H7 (cell line): ENCODE measurements at regions not wholly inside any gene's neighbourhood (a gene's known extent, or its start where the extent isn't known, plus 50 kb on each side); places are given as distances from the start of the nearest gene placed in this dataset.

ENCODE experiments used
- DNase-seq: peaks from one replicate; pipeline ENCODE4 v3.0.0; 2012
- H3K27me3 ChIP-seq: 2 replicates; pipeline ENCODE4 v1.6.0; 2011; ENCODE audit warnings: mild to moderate bottlenecking, low read length; ENCODE audit not compliant: control insufficient read depth, insufficient read depth
- H3K36me3 ChIP-seq: replicated peaks from 2 replicates; pipeline ENCODE4 v1.5.1; 2011; ENCODE audit warnings: low read length; ENCODE audit not compliant: control insufficient read depth, insufficient read depth
- H3K4me3 ChIP-seq: 2 replicates; pipeline ENCODE4 v1.5.1; 2011; ENCODE audit warnings: low read depth, mild to moderate bottlenecking, control low read depth, low read length, moderate library complexity; ENCODE audit not compliant: insufficient read depth

- H3K36me3 ChIP-seq = no peaks in the 10 kb centered on the region
- DNase-seq = no peak
Measured at GRCh38 chr2:12347066-12347493, 369.7 kb upstream of the TRIB2 start.

GRCh38 chr2:12348216-12348615 is 368.5 kb upstream of the TRIB2 start:
- Histone ChIP-seq H3K27me3 (no peaks in the 10 kb centered on the region), H3K4me3 (no peak overlapping the region), H3K36me3 (no peaks in the 10 kb centered on the region)
- no peak for DNase-seq

More at GRCh38 chr2:12347066-12347493, 369.7 kb upstream of the TRIB2 start:
- Histone ChIP-seq H3K27me3 (no peaks in the 10 kb centered on the region), H3K4me3 (no peak overlapping the region)

GRCh38 chr2:12350821-12351220 is 365.9 kb upstream of the TRIB2 start:
- Histone ChIP-seq H3K27me3 (no peaks in the 10 kb centered on the region), H3K4me3 (no peak overlapping the region), H3K36me3 (no peaks in the 10 kb centered on the region)
- DNase-seq = no peak

- Histone ChIP-seq H3K27me3 (no peaks in the 10 kb centered on the region), H3K4me3 (no peak overlapping the region), H3K36me3 (no peaks in the 10 kb centered on the region)
- DNase-seq = no peak
Measured at GRCh38 chr2:12352889-12353288, 363.8 kb upstream of the TRIB2 start.

DNA sequence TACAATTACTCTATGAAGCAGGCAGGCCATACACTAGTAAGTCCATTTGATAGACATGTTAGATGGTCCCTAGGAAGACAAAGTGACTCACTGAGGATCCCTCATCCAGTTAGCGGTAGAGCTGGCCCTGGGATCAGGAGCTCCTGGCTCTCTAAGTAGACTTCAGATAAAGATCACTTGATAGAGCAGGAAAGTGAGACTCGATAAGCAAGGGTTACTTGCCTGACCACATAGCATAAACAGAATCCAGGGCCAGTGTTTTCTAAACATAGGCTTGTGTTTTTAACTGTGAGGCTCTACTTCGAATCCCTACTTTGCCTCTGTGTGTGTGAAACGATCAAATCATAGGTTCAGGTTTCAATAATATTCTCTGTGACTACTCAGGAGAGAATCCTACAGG is 355.2 kb upstream of the TRIB2 start:
- H3K27me3 ChIP-seq = no peaks in the 10 kb centered on the region
- no peak overlapping the region for H3K4me3 ChIP-seq
- no peaks in the 10 kb centered on the region for H3K36me3 ChIP-seq
- no peak for DNase-seq

- no peak for DNase-seq
- Histone ChIP-seq H3K4me3 (no peak overlapping the region), H3K27me3 (no peaks in the 10 kb centered on the region), H3K36me3 (no peaks in the 10 kb centered on the region)
Measured at GRCh38 chr2:12363138-12363537, 353.6 kb upstream of the TRIB2 start.

DNA sequence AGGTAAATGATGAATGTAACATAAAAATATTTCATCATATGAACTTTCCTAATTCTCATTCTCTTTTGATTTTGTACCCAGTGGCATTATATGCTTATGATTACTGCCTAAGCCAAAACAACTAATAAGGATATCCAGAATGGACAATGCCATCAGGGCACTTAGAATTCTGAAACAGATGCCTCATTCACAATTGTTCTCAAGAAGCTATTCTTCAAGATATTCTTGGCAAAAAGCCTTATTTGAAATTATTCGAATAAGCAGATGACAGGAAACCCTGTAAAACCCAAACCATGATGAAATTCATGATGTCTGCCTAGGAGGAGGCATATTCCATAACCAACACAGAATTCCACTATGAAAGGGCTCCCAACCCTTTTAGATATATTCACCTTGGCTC is 353.2 kb upstream of the TRIB2 start:
- Histone ChIP-seq H3K27me3 (no peaks in the 10 kb centered on the region), H3K36me3 (no peaks in the 10 kb centered on the region), H3K4me3 (no peak overlapping the region)
- DNase-seq = no peak

DNA sequence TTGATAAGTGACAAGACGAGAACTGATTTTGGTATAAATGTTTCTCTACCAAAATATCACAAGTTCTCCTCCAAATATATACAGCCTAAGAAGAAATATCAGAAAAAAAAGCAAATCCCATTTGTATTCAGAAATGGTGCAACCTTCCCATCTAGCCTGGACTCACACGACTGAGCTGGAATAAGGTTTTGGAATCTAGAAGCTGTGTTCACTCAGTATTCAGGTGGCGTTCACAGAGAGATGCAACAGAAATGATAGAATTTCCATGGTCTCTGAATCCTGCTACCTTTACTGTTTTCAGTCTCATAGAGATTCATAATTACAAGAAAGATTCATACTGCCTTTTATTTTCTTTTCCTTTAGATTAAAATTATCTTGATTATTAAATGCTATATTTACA is 347.2 kb upstream of the TRIB2 start:
- Histone ChIP-seq H3K27me3 (no peaks in the 10 kb centered on the region), H3K4me3 (no peak overlapping the region), H3K36me3 (no peaks in the 10 kb centered on the region)
- no peak for DNase-seq

GRCh38 chr2:12376025-12376424 is 340.7 kb upstream of the TRIB2 start:
- H3K27me3 ChIP-seq = no peaks in the 10 kb centered on the region

GRCh38 chr2:12379143-12379542 is 337.6 kb upstream of the TRIB2 start:
- no peaks in the 10 kb centered on the region for H3K36me3 ChIP-seq
- no peak overlapping the region for H3K4me3 ChIP-seq
- no peak for DNase-seq
- H3K27me3 ChIP-seq = no peaks in the 10 kb centered on the region

More at GRCh38 chr2:12376025-12376424, 340.7 kb upstream of the TRIB2 start:
- H3K36me3 ChIP-seq = no peaks in the 10 kb centered on the region
- no peak for DNase-seq
- H3K4me3 ChIP-seq = no peak overlapping the region

DNA sequence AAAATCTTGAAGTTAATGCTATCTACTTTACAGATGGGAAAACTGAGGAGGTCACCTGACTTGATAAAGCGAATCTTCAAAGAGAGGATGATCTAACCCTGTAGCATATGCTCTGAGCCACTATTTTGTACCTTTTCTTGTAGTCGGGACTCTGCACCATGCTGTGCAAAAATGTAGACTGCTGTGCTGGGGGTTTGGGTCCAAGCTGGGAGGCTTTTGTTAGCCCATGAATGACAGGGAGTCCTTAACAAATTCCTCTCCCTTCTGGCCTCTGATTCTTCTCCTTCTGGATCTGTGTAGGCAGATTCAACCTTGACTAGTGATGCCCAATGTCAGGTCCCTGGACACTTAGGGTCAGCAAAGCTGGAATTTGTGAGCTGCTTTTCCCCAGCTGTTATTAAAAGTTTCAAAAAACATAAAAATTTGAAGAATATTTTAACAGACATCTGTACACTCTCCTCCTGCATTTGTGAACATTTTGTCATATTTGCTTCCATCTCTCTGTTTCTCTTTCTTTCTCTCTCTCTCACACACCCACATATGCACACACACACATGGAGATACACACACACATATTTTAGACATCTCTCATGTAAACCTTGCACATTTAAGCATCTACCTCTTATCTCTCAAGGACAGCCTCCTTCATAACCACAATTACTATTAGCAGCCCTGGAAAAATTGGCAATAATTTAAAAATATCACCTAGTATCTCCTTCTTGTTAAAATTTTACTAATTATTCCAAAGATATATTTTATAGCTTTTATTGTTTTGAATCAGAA is 335.0 kb upstream of the TRIB2 start:
- peak; percentile 27 for DNase-seq
- Histone ChIP-seq H3K36me3 (no peaks in the 10 kb centered on the region), H3K4me3 (no peak overlapping the region), H3K27me3 (no peaks in the 10 kb centered on the region)

DNA sequence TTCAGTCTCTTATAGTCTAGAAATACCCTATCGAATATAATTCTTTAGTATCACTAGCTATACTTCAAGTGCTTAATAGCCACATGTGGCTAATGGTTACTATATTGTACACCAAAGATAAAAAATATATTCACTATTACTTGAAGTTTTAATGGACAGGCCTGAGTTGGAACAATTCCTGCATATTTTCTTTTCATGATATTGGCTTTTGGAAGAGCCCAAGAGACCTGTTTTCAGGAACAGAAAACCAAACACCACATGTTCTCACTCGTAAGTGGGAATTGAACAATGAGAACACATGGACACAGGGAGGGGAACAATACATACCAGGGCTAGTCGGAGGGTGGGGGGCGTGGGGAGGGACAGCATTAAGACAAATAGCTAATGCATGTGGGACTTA is 334.4 kb upstream of the TRIB2 start:
- no peaks in the 10 kb centered on the region for H3K27me3 ChIP-seq
- H3K4me3 ChIP-seq = no peak overlapping the region
- H3K36me3 ChIP-seq = no peaks in the 10 kb centered on the region
- no peak for DNase-seq

- H3K27me3 ChIP-seq = no peaks in the 10 kb centered on the region
- no peak for DNase-seq
- no peak overlapping the region for H3K4me3 ChIP-seq
- no peaks in the 10 kb centered on the region for H3K36me3 ChIP-seq
Measured at GRCh38 chr2:12389344-12390045, 327.2 kb upstream of the TRIB2 start.

DNA sequence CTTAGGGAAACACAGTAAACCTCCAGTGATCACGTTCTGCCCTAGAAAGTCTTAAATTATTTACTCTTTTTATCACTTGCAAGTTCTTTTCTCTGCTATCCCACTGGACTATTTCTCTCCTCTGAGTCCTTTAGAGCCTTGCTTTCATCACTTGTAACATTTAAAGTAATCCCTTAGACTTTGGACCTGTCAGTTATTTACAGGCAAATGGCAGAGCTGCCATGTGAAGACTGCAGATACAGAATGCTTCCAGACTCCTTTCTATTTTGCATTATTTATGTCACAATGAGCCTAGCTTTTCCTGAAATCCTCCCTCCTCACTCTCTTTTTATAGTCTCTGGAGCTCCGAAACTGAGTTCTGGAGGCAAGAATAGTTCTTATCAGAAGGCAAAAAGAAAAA is 325.6 kb upstream of the TRIB2 start:
- no peak for DNase-seq
- Histone ChIP-seq H3K36me3 (no peaks in the 10 kb centered on the region), H3K27me3 (no peaks in the 10 kb centered on the region), H3K4me3 (no peak overlapping the region)

DNA sequence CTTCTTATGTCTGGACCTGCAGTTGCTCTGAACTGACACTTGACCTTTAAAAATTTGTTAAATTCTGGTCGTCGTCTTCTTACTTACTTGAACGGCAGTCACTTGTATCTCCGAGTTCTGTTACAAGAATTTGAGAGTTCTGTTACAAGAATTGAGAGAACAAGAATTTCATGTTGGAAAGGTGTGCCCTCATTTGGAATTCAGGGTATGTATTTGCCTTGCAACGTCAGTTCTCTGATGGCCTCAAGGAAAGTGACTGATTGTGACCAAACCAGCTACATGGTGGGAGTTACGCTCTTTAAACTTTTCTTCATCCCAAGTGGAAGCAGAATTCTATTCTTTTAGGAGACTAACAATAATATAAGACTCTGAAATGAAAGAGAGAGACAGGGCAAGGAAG is 320.0 kb upstream of the TRIB2 start:
- H3K27me3 ChIP-seq = no peaks in the 10 kb centered on the region
- no peak for DNase-seq
- H3K36me3 ChIP-seq = no peaks in the 10 kb centered on the region
- no peak overlapping the region for H3K4me3 ChIP-seq
